OCI-LY3 (cell line): ENCODE measurements at regions not wholly inside any gene's neighbourhood (a gene's known extent, or its start where the extent isn't known, plus 50 kb on each side); places are given as distances from the start of the nearest gene placed in this dataset.

ENCODE experiments used
- CTCF ChIP-seq: fragments of 200-600, 300-600 bp; sonication (generic); IDR thresholded peaks from 2 replicates; pipeline ENCODE4 v1.5.1; 2014; ENCODE audit warnings: antibody characterized with exemption, low read length, low read depth
- EZH2phosphoT487 ChIP-seq: fragments of 200-600 bp; shearing (Covaris generic); IDR thresholded peaks from 2 replicates; pipeline ENCODE4 v1.6.1; 2018; ENCODE audit warnings: antibody characterized with exemption, mixed run types, low read depth

- TF ChIP-seq CTCF (no peak), EZH2phosphoT487 (no peak)
Observed at GRCh38 chr5:24397601-24398000, 247.2 kb downstream of the CDH10 start.
